ENCODE measurements at regions not wholly inside any gene's neighbourhood (a gene's known extent, or its start where the extent isn't known, plus 50 kb on each side); places are given as distances from the start of the nearest gene placed in this dataset.

DNA sequence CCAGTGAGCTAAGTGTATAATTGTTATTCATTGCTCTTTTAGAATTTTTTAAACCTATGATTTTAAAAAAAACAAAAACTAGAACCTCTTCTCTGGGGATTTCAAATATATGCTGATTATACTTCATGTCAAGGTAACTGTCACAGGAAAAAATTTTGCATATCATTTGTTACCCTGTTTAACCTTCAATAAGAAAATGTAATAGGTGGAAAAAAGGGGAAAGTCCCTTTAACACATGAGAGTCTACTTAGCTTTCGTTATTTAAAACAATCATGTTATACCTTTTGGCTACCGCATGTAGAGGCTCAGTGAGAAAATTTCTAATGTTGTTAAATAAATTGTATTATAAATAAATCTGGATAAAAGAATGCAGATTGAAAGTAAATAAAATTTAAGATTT lies 190.1 kb upstream of the AKR1E2 start:
- H3K27ac ChIP-seq, result no peak overlapping the region
- TF ChIP-seq, protein P1, sequence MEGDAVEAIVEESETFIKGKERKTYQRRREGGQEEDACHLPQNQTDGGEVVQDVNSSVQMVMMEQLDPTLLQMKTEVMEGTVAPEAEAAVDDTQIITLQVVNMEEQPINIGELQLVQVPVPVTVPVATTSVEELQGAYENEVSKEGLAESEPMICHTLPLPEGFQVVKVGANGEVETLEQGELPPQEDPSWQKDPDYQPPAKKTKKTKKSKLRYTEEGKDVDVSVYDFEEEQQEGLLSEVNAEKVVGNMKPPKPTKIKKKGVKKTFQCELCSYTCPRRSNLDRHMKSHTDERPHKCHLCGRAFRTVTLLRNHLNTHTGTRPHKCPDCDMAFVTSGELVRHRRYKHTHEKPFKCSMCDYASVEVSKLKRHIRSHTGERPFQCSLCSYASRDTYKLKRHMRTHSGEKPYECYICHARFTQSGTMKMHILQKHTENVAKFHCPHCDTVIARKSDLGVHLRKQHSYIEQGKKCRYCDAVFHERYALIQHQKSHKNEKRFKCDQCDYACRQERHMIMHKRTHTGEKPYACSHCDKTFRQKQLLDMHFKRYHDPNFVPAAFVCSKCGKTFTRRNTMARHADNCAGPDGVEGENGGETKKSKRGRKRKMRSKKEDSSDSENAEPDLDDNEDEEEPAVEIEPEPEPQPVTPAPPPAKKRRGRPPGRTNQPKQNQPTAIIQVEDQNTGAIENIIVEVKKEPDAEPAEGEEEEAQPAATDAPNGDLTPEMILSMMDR (conservative IDR thresholded peaks at IDR 0.05), result no peak

DNA sequence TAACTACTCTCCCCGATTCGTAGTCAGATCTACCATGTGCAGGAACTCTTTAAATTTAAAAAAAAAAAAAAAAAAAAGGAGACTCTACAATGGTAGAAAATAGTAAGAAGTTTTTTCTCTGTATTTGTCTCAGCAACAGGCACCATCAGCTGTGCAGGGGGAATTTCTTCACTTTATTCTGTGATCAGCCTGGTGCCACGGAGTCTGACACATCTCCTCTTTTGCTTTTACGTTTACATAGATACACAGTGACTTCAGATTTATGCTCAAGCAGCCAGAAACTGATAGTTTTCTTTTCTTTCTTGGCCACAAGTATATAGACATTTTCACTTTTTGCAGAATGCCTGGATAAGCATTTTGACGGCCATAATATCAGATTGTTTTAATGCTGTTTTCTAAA lies 190.6 kb upstream of the AKR1E2 start:
- TF ChIP-seq, protein P1 (conservative IDR thresholded peaks at IDR 0.05), result no peak
- H3K27ac ChIP-seq, result no peak overlapping the region

DNA sequence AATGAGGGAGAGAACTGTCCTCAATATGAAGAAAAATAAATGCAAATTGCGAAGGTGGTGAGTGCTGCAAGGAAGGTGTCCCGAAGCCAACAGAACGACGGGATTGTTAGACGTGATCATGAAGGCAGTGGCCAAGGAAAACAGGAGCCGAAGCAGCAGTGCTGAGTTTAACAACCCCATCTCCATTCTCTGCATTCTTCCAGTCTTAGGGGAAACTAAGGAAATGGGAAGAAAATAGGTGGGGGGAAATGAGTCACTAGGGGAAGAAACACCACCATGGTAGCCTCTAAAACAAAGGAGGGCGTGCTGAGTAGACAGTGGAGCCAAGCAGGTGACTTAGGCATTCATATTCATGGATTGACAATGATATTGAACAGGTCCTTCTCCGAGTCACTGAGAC lies 192.2 kb upstream of the AKR1E2 start:
- no peak overlapping the region for H3K27ac ChIP-seq
- TF ChIP-seq, protein P1 (conservative IDR thresholded peaks at IDR 0.05), result no peak

DNA sequence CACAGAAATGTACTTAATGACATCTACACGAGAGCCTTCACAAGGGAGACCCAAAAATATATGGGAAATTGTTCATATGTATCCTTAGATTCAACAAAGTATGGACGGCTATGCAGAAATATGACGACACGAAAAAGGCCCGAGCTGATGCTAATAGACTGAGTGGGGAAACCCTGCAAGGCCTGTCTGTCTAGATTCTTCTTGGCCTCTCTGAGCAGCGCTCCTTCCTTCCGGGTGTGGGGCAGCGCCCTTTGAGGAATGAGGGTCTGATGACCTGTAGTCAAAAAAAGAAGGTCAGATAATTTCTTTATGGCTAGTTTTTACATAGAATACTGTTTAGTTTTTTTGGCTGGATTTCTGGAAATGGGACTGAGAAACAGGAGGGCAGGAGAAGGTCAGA lies 192.8 kb upstream of the AKR1E2 start:
- TF ChIP-seq, protein P1 (conservative IDR thresholded peaks at IDR 0.05), result no peak
- H3K27ac ChIP-seq, result no peak overlapping the region

DNA sequence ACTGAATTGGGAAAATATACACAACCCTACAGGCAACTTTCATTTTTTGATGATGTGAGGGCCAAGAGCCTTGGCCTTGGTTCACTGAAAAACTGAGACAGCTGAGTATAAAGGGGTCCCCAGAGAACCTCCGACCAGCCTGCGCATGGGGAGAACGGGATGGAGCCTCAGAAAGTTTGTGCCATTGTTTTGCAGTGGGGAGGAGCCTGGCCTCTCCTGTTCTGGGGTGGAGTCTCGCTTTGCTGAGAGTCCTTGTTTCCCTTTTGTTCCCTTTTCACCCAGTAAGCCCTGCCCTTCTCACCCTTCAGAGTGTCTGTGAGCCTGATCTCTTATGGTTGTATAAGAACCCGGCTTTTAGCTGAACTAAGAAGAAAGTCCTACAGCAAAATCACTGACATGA lies 193.2 kb upstream of the AKR1E2 start:
- no peak overlapping the region for H3K27ac ChIP-seq
- TF ChIP-seq, protein P1 (conservative IDR thresholded peaks at IDR 0.05), result no peak

DNA sequence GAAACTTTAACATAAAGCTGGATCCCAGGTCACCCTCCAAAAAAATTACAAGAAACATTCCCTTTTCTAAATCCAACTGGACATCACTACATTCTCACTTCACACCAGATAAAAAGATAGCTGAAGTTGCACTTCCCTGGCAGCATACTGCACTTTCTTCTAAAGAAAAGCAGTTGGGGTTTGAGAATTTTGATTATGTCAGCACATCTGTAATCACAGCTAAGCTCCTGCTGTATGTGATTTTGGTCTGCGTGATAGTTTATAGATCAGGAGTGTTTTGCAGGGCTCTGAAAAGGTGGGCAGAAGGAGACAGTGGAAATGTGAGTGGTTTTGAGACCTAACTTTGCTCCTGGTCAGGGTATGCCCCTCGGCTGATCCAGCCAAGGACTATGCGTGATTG lies 199.1 kb upstream of the AKR1E2 start:
- TF ChIP-seq, protein P1 (conservative IDR thresholded peaks at IDR 0.05), result no peak
- H3K27ac ChIP-seq, result no peak overlapping the region

DNA sequence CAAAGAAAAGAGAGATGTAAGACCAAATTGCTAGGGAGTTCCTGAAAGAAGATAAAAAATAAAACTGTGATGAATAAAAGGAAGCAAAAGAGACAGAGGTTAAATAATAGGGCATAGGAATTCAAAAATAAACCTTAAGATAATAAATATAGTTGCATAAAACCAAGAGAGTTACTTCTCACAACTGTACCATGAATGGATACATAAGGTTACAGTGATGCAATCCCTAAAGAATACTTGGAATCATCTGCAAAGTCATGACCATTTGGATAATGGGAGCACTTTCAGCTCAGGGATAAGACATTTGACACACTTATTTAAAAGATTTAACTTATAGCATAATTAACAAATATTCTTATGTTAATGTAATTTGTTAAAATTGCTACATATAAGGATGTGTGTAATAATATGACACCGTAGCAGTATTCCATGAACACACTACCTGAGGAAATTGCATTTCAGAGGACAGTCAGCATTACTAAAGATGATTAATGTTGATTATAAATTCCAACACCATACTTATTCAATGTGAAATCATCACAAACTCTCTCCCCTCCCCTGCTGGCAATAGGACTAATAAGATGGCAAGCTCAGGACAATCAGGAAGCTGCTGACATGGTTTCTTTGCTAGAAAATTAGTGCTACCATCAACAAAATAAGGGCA lies 202.1 kb upstream of the AKR1E2 start:
- no peak overlapping the region for H3K27ac ChIP-seq
- TF ChIP-seq, protein P1 (conservative IDR thresholded peaks at IDR 0.05), result no peak

All from VCaP (cell line).